Mesenchymal stem cell (in vitro differentiated cells and primary cell): ENCODE measurements at regions not wholly inside any gene's neighbourhood (a gene's known extent, or its start where the extent isn't known, plus 50 kb on each side); places are given as distances from the start of the nearest gene placed in this dataset.
A peak's percentile ranks its signal among the peaks of the same experiment; 100 is the strongest.

Source experiments
- DNase-seq: peaks from one replicate; pipeline ENCODE4 v3.0.0-alpha.2; 2013
- H2AFZ ChIP-seq: one replicate; pipeline ENCODE4 v1.6.1; 2013; ENCODE audit warnings: low read depth, mild to moderate bottlenecking, control low read depth, inconsistent platforms, low read length, moderate library complexity
- H2AK5ac ChIP-seq: 2 replicates; pipeline ENCODE4 v1.6.1; 2013; ENCODE audit warnings: low read length, moderate library complexity, mild to moderate bottlenecking, inconsistent platforms; ENCODE audit not compliant: severe bottlenecking
- H2BK120ac ChIP-seq: one replicate; pipeline ENCODE4 v1.6.1; 2013; ENCODE audit warnings: low read depth, mild to moderate bottlenecking, inconsistent platforms, low read length, moderate library complexity
- H2BK12ac ChIP-seq, 2 experiments: one replicate each; pipeline ENCODE4 v1.6.1; 2013; ENCODE audit warnings: inconsistent platforms in 2 of 2, low read length in 2 of 2, mild to moderate bottlenecking in 2 of 2, moderate library complexity in 2 of 2, control low read depth in 1 of 2
- H2BK15ac ChIP-seq: one replicate; pipeline ENCODE4 v1.6.1; 2013; ENCODE audit warnings: mild to moderate bottlenecking, low read depth, inconsistent platforms; ENCODE audit not compliant: poor library complexity, severe bottlenecking
- H2BK5ac ChIP-seq: 2 replicates; pipeline ENCODE4 v1.6.1; 2013; ENCODE audit warnings: low read depth, mild to moderate bottlenecking, low read length, control low read depth, inconsistent platforms; ENCODE audit not compliant: poor library complexity, severe bottlenecking
- H3K14ac ChIP-seq, 2 experiments: one replicate each; pipeline ENCODE4 v1.6.1; 2013; ENCODE audit warnings: inconsistent platforms in 2 of 2, low read length in 2 of 2, control low read depth in 1 of 2, mild to moderate bottlenecking in 1 of 2, moderate library complexity in 1 of 2
- H3K18ac ChIP-seq, 2 experiments: one replicate each; pipeline ENCODE4 v1.6.1; 2013; ENCODE audit warnings: inconsistent platforms in 2 of 2, low read length in 2 of 2, control low read depth in 1 of 2, low read depth in 1 of 2, mild to moderate bottlenecking in 1 of 2
- H3K23ac ChIP-seq, 2 experiments: one replicate each; pipeline ENCODE4 v1.6.1; 2013; ENCODE audit warnings: inconsistent platforms in 2 of 2, low read length in 2 of 2, mild to moderate bottlenecking in 2 of 2, moderate library complexity in 2 of 2, control low read depth in 1 of 2
- H3K27ac ChIP-seq: 2 replicates; pipeline ENCODE4 v1.5.1; 2013; ENCODE audit warnings: mild to moderate bottlenecking, moderate library complexity, low read length, control low read depth, inconsistent platforms; ENCODE audit not compliant: poor library complexity, severe bottlenecking
- H3K27me3 ChIP-seq, 2 experiments: 2 replicates each; pipeline versions ENCODE4 v1.6.1 to v1.7.0; 2013; ENCODE audit warnings: low read length in 2 of 2, mild to moderate bottlenecking in 2 of 2, moderate library complexity in 2 of 2, control low read depth in 1 of 2, inconsistent platforms in 1 of 2; ENCODE audit not compliant: control insufficient read depth in 1 of 2, insufficient read depth in 1 of 2
- H3K36me3 ChIP-seq, 2 experiments: 2 replicates each; pipeline versions ENCODE4 v1.6.1 to v1.7.0; 2013; ENCODE audit warnings: low read length in 2 of 2, control low read depth in 1 of 2, inconsistent platforms in 1 of 2, low read depth in 1 of 2, mild to moderate bottlenecking in 1 of 2; ENCODE audit not compliant: insufficient read depth in 2 of 2, control insufficient read depth in 1 of 2
- H3K4ac ChIP-seq, 2 experiments: one replicate each; pipeline ENCODE4 v1.6.1; 2013; ENCODE audit warnings: inconsistent platforms in 2 of 2, low read length in 2 of 2, mild to moderate bottlenecking in 2 of 2, moderate library complexity in 2 of 2, control low read depth in 1 of 2, low read depth in 1 of 2
- H3K4me1 ChIP-seq: 2 replicates; pipeline ENCODE4 v1.6.1; 2013; ENCODE audit warnings: low read depth, low read length, control low read depth; ENCODE audit not compliant: control insufficient read depth, insufficient read depth
- H3K4me2 ChIP-seq: 2 replicates; pipeline ENCODE4 v1.6.1; 2013; ENCODE audit warnings: low read length, mild to moderate bottlenecking, inconsistent platforms; ENCODE audit not compliant: poor library complexity, severe bottlenecking
- H3K4me3 ChIP-seq, 2 experiments: 2 replicates each; pipeline versions ENCODE4 v1.5.1 to v1.7.0; 2013; ENCODE audit warnings: low read length in 2 of 2, mild to moderate bottlenecking in 2 of 2, control low read depth in 1 of 2, low read depth in 1 of 2; ENCODE audit not compliant: insufficient read depth in 1 of 2
- H3K79me1 ChIP-seq: replicated peaks from 2 replicates; pipeline ENCODE4 v1.6.1; 2013; ENCODE audit warnings: mild to moderate bottlenecking, control low read depth, low read length, inconsistent platforms; ENCODE audit not compliant: poor library complexity, severe bottlenecking
- H3K9ac ChIP-seq: 2 replicates; pipeline ENCODE4 v1.7.0; 2013; ENCODE audit warnings: mild to moderate bottlenecking, low read length, moderate library complexity
- H3K9me3 ChIP-seq: 2 replicates; pipeline ENCODE4 v1.7.0; 2013; ENCODE audit warnings: mild to moderate bottlenecking, low read length; ENCODE audit not compliant: control insufficient read depth
- H4K8ac ChIP-seq: one replicate; pipeline ENCODE4 v1.6.1; 2013; ENCODE audit warnings: inconsistent platforms, mild to moderate bottlenecking, low read length, moderate library complexity
- H4K91ac ChIP-seq: one replicate; pipeline ENCODE4 v1.6.1; 2013; ENCODE audit warnings: mild to moderate bottlenecking, low read length, inconsistent platforms
- WGBS: methylation state at CpG from one replicate; pipeline ENCODE4 v1.1.7; 2013; ENCODE audit warnings: mixed read lengths; 5-methylcytosine and 5-hydroxymethylcytosine counted together

- no peak overlapping the region for H3K9ac ChIP-seq
- no peak overlapping the region for H2BK120ac ChIP-seq
- no peaks in the 10 kb centered on the region for H3K79me1 ChIP-seq
- H3K9me3 ChIP-seq, result no peaks in the 10 kb centered on the region
- H3K27ac ChIP-seq, result no peak overlapping the region
- no peak overlapping the region for H4K91ac ChIP-seq
- H2BK12ac ChIP-seq, result no peak overlapping the region
- H3K23ac ChIP-seq, result no peak overlapping the region
- H2AK5ac ChIP-seq, result no peak overlapping the region
- peaks cover 3 to 18% of the 10 kb centered on the region in 2 experiments for H3K27me3 ChIP-seq
- H3K14ac ChIP-seq, result no peak overlapping the region
- H2AFZ ChIP-seq, result no peak overlapping the region
- H3K4ac ChIP-seq, result no peak overlapping the region
- no peak overlapping the region for H2BK5ac ChIP-seq
- H3K18ac ChIP-seq, result no peak overlapping the region
- no peak overlapping the region for H4K8ac ChIP-seq
- H3K4me3 ChIP-seq, result no peak overlapping the region
- peaks cover 2% of the 10 kb centered on the region for H3K4me1 ChIP-seq
- H3K4me2 ChIP-seq, result no peak overlapping the region
- H3K36me3 ChIP-seq, result no peaks in the 10 kb centered on the region
- DNase-seq, result no peak
- no peak overlapping the region for H2BK15ac ChIP-seq
- WGBS, result 86% methylated on average over 8 of the region's 8 CpGs
Measured at GRCh38 chr7:27423290-27423689, 180.7 kb downstream of the EVX1 start.

- DNase-seq, result no peak
- no peak overlapping the region for H3K27ac ChIP-seq
- no peaks in the 10 kb centered on the region for H3K79me1 ChIP-seq
- H3K9ac ChIP-seq, result no peak overlapping the region
- H3K23ac ChIP-seq, result no peak overlapping the region
- H3K27me3 ChIP-seq, result peaks cover 3 to 18% of the 10 kb centered on the region in 2 experiments
- no peak overlapping the region for H2AFZ ChIP-seq
- no peak overlapping the region for H2BK12ac ChIP-seq
- 82% methylated on average over 3 of the region's 10 CpGs for WGBS
- no peak overlapping the region for H2BK5ac ChIP-seq
- H3K4me1 ChIP-seq, result peaks cover 2% of the 10 kb centered on the region
- H2BK15ac ChIP-seq, result no peak overlapping the region
- no peaks in the 10 kb centered on the region for H3K9me3 ChIP-seq
- H3K36me3 ChIP-seq, result no peaks in the 10 kb centered on the region
- H3K14ac ChIP-seq, result no peak overlapping the region
- H3K4ac ChIP-seq, result no peak overlapping the region
- no peak overlapping the region for H3K4me2 ChIP-seq
- H4K91ac ChIP-seq, result no peak overlapping the region
- no peak overlapping the region for H2BK120ac ChIP-seq
- H2AK5ac ChIP-seq, result no peak overlapping the region
- H3K4me3 ChIP-seq, result no peak overlapping the region
- H3K18ac ChIP-seq, result peak overlapping the region in 1 of 2 experiments; percentile 2
- no peak overlapping the region for H4K8ac ChIP-seq
Measured at GRCh38 chr7:27423821-27424220, 181.2 kb downstream of the EVX1 start.

- Histone ChIP-seq H3K4ac (no peak overlapping the region), H3K4me2 (no peak overlapping the region), H3K9ac (no peak overlapping the region), H2BK120ac (no peak overlapping the region), H2AFZ (no peak overlapping the region), H2BK5ac (no peak overlapping the region), H2AK5ac (no peak overlapping the region), H3K9me3 (no peaks in the 10 kb centered on the region), H3K27ac (no peak overlapping the region), H3K14ac (no peak overlapping the region), H3K36me3 (no peaks in the 10 kb centered on the region), H3K4me1 (peaks cover 2% of the 10 kb centered on the region), H2BK15ac (no peak overlapping the region), H3K27me3 (peaks cover 3 to 18% of the 10 kb centered on the region in 2 experiments), H3K23ac (no peak overlapping the region), H3K18ac (no peak overlapping the region), H3K4me3 (no peak overlapping the region), H4K91ac (no peak overlapping the region), H4K8ac (no peak overlapping the region), H2BK12ac (no peak overlapping the region), H3K79me1 (no peaks in the 10 kb centered on the region)
- WGBS, result 77% methylated on average over 2 of the region's 3 CpGs
- no peak for DNase-seq
Measured at GRCh38 chr7:27424231-27424630, 181.6 kb downstream of the EVX1 start.

GRCh38 chr7:27424749-27425148 lies 182.1 kb downstream of the EVX1 start:
- no peak overlapping the region for H3K4me2 ChIP-seq
- H3K27ac ChIP-seq, result no peak overlapping the region
- H2BK12ac ChIP-seq, result no peak overlapping the region
- no peak for DNase-seq
- no peak overlapping the region for H2AFZ ChIP-seq
- H3K4ac ChIP-seq, result no peak overlapping the region
- H3K9me3 ChIP-seq, result no peaks in the 10 kb centered on the region
- H3K79me1 ChIP-seq, result no peaks in the 10 kb centered on the region
- no peak overlapping the region for H4K91ac ChIP-seq
- H4K8ac ChIP-seq, result no peak overlapping the region
- no peaks in the 10 kb centered on the region for H3K36me3 ChIP-seq
- peaks cover 2% of the 10 kb centered on the region for H3K4me1 ChIP-seq
- no peak overlapping the region for H2BK15ac ChIP-seq
- H3K23ac ChIP-seq, result no peak overlapping the region
- H2BK120ac ChIP-seq, result no peak overlapping the region
- no peak overlapping the region for H3K4me3 ChIP-seq
- 78% methylated on average over 4 of the region's 4 CpGs for WGBS
- no peak overlapping the region for H3K18ac ChIP-seq
- no peak overlapping the region for H2BK5ac ChIP-seq
- peaks cover 3 to 18% of the 10 kb centered on the region in 2 experiments for H3K27me3 ChIP-seq
- no peak overlapping the region for H3K14ac ChIP-seq
- H2AK5ac ChIP-seq, result no peak overlapping the region
- H3K9ac ChIP-seq, result no peak overlapping the region
